GM21528 (cell line): ENCODE measurements at regions not wholly inside any gene's neighbourhood (a gene's known extent, or its start where the extent isn't known, plus 50 kb on each side); places are given as distances from the start of the nearest gene placed in this dataset.

Source experiments
- ATAC-seq: cut with Tn5 transposase; IDR thresholded peaks from one replicate; pipeline ENCODE4 v1.9.1; 2021; ENCODE audit warnings: mild to moderate bottlenecking, moderate library complexity; ENCODE audit not compliant: unreplicated experiment, low FRiP score

- no peak for ATAC-seq
These were observed 135.5 kb downstream of the PJA1 start for GRCh38 chrX:69029771-69030170.

DNA sequence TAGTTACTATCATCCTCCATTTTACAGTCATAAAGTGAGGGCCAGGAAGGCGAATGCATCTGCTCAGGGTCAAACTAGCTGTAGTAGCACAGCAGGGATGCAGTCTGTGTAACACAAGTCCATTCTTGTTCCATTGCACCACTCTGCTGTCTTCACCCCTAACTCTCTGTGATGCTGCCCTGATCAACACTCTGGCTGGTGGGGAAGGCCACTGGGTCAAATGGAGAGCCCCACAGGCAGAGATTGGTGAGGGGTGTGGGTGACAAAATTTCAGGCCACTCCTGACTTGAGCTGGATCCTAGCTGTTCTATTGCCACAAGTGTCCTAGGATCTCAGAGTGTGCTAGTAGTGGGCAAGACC lies 136.5 kb downstream of the PJA1 start:
- no peak for ATAC-seq

- ATAC-seq: peak; percentile 95
These were observed 137.1 kb downstream of the PJA1 start for GRCh38 chrX:69028006-69028760.

DNA sequence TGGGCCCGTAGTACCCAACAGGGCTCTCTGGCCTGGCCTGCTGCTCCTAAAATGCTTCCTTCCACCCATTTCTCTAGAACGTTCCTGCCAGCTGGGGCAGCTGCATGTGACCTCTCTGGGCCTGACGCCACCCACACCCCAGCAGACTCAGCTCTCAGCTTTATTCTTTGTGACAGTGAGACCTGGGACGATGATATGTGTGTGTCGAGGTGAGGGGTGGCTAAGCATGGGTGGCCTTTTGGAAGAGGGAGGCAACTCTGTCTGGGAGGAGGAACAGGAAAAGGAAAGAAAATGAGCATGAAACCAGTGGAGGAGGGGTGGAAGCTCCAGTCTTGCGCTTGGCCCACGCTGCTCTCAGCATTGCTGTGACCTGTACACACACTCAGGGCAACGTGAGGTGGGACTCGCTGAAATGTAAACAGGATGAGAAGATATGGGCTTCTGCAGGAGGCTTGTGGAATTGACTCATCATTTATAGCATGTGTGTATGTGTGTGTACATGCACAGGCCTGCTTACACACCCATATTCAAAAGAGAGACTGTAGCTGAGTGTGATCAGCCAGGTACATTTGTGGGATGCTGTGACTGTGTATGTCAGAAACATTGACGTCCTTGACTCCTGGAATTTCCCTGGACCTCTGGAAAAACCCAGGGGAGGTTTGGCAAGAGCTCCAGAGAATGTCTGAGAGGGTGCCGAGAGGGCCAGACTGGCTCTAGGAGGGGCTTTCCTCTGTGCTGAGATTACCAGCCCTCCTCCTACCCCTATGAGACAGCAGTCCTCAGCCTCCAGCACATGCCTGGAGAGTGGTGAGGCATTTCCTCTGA lies 137.9 kb downstream of the PJA1 start:
- no peak for ATAC-seq

DNA sequence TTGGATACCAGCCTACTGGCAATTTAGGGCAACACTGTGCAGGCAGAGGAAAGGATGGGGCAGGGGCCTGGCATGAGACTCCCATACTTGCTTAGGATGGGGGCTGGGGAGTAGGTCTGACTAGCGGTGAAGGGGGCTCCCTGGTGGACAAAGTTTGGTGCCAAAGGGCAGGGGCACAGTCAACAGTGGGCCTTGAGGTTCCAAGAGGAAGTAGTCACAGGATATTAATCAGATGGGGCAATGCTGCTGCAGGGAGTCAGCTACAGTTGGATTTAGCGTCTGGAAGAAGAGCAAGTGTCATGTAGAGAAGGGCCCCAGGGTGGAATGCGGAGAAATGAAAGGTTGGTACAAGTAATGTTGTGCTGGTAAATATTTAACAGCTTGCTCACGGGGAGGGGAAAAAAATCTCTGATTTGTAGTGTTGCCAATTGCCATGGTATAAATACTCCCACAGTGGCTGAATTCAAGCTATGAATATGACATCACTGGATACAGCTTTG lies 139.4 kb downstream of the PJA1 start:
- no peak for ATAC-seq

DNA sequence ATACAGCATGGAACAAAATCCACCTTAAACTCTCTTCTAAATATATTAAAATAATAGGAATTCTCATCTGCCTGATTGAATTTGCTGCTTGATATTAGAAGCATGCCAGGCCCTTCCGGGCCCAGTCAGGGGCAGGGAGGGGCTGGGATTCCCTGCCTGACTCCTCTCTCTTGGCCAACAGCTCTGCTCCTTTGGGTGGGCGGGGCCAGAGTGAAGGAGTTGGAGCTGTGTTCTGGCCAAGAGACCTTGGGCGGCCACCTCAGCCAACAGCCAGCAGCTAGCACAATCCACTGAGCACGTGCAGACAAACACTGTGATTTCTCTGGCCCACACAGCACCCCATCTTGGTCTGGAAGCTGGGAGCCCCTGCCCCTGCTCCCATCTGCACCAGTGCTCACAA lies 140.3 kb downstream of the PJA1 start:
- ATAC-seq: no peak

DNA sequence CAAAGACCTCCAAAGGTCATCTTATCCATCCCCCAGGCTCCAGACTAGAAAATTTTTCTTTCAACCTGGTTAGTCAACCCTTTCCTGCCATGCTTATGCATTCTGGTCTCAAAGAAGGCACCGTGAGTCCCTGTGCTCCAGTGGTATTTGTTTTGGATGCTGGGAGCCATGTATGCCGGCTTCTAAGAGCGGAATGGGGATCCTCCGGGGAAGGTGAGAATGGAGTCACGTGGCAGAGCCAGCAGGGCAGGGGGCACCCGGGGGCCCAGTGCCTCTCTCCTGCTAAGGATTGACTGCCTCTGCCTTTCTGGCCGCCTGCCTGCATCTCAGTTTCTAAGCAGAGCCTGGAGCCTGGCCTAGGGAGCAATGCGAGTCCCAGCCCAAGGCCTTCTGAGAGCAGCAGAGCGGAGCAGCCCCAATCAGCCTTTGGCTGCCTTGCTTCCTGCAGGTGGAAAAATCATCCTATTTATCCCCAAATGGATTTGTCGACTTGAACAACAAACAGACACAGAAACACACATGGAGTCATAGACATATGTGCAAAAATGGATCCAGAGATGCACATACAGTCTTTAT lies 141.0 kb downstream of the PJA1 start:
- ATAC-seq: no peak

- ATAC-seq: no peak
These were observed 142.8 kb downstream of the PJA1 start for GRCh38 chrX:69022430-69022829.

DNA sequence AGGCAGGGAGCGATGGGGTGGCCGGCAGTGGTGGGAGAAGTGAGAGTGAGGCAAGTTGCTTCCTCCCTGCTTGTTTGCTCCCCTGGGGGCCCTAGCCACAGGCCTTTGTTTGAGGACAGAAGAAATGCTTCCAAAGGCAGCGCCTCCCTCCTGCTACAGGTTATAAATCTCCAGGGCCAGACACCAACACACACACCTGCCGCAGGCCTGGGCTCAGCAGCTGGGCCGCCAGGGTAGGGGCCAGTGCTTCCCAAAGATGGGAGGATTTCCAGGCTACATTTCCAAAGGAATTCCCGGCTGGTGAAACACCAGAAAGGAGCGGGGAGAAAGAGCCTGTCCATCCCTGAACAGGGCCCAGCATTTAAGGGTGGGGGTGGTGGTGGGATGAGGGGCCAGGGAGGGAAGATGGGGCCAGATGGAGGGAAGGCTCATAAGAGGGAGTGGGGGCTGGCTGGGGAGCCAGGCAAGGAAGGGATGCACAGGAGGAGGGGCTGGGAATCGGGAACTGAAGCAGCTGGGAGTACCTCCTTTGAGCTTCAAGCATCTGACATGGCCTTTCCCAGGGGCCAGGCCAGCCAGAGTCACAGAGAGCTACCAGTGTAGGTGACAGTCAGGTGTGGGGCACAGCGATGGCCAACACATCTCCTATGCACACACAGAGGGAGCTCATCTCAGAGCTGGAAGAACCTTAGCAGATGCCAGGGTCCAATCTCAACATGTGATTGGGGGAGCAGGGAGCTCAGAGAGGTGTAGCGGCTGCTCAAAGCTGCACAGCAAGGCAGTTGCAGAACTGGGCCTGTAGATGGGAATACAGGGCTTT lies 143.9 kb downstream of the PJA1 start:
- no peak for ATAC-seq

DNA sequence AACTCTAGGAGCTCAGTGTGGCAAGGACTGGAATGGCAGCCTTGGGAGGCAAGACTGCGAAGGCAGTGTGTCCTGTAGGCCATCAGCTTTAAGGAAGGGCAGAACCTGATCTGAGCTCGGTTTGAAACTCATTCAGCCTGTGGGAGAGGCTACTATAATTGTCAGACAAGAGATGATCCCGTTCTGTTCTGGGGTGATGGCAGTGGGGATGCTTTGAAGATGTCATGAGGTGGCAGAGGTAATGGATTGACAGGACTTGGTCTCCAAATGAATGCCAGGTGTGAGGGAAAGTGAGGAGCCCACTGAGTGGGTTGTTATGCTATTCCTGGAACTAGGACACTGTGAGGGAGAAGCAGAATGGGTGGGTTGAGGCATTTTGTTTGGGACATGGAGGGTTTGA lies 144.9 kb downstream of the PJA1 start:
- no peak for ATAC-seq

DNA sequence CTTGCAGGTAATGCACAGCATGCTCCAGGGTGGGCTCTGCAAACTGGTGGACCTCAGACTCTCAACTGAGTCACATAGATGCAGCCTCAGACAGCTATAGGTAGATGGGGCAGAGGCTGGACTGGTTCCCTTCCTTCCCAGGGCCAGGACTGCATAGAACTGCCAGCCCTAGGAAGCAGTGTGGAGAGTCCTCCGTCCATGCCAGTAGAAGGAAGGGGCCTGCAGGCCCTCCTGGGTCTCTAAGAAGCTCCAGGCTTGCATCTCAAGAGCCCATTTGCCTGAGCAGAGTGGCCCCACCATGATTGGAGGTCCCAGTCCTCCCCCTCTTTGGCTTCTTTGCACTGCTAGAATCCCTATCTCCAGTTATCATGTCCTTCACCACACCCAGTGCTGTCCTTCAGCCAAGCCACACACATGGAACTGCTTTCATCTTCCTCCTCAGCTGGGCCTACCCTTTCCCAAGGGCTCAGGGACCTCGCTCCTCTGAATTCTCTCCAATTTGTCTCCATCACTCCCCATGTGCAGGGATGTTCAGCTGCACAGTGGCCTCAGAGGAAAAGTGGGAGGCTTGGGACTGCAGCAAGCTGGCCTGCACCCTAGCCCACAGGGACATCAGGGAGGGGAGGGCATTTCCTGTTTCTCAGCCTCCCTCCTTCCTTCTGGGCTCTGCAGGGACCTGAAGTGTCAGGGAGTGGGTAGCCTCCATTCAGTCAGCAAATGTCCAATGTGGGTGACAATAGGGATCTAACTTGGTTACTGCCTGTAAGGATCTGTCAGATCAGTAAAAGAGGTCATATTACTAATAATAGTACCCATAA lies 146.0 kb downstream of the PJA1 start:
- ATAC-seq: no peak

DNA sequence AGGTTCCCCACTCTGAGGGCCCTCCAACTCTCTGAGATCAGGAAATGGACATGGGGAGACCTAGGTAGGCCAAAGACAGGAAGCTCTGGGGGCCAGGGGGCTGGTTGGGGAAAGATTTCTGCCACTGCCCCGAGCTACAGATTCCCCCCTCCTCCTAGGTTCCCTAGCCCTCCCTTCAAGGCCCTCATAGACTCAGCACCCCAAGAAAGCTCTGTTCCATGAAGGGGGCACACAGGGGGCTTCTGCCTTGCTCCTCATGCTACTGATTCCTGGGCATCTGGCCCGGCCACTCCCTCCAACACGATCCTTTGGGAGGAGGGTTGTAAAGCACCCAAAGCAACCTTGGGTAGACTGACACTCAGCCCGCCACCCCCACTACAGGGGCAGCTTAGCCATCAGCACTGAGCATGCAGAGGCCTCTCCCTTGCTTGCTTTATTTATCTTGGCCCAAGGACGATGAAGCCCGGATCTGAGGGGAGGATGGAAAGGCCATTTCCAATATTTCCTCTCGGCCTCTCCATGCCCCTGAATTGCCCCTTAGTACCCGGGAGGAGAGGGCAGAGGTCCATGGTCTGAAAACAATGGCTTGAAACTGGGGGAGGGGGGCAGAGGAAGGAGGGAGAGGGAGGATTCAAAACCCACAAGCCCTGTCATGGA lies 146.7 kb downstream of the PJA1 start:
- ATAC-seq: no peak

DNA sequence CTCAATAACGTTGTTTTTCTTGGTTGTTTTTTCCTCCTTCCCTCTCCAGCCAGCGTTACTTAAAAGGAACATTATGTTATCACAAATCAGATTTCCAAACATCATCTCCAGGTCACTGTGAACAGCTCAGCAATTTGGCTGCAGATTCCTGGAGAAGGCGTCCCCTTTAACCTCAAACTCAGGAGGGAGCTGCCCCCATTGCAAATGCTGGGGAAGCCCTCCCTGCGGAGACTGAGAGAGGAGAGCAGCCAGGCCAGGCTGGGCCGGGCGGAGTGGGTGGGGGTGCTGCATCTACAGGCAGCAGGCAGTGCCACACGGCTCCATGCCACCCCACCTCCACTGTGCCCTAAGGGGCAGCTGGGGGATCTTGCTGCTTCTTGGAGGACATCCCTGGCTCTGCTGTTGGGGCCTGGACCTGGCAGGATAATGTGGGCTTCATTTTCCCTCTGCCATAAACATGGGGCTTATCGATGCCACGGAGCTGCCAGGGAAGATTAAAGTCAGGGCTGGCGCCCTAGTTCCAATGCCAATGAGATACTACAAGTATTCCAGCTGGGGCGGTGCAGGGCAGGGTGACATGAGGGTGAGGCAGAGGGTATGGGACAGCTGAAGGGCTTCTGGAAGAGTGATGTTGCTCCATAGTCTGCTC lies 148.8 kb downstream of the PJA1 start:
- no peak for ATAC-seq

GRCh38 chrX:69015564-69016292 lies 149.5 kb downstream of the PJA1 start:
- no peak for ATAC-seq

- ATAC-seq: no peak
These were observed 150.1 kb downstream of the PJA1 start for GRCh38 chrX:69015156-69015555.

- ATAC-seq: no peak
These were observed 151.1 kb downstream of the PJA1 start for GRCh38 chrX:69014200-69014599.

GRCh38 chrX:69010339-69010738 lies 154.9 kb downstream of the PJA1 start:
- no peak for ATAC-seq

GRCh38 chrX:69000877-69001276 lies 164.4 kb downstream of the PJA1 start:
- ATAC-seq: no peak
